ENCODE measurements at regions not wholly inside any gene's neighbourhood (a gene's known extent, or its start where the extent isn't known, plus 50 kb on each side); places are given as distances from the start of the nearest gene placed in this dataset.

- DNase-seq (ENCODE audit: low spot score in 2 of 2) = no peak
- FAIRE-seq = no peak
Observed at GRCh38 chr3:75983609-75984290, 198.4 kb upstream of the ZNF717 start.

- DNase-seq (ENCODE audit: low spot score in 2 of 2) = no peak
- FAIRE-seq = no peak
Observed at GRCh38 chr3:75985432-75985831, 200.1 kb upstream of the ZNF717 start.

GRCh38 chr3:76010252-76010651 lies 224.9 kb upstream of the ZNF717 start:
- FAIRE-seq (no peak), DNase-seq (ENCODE audit: low spot score in 2 of 2) (no peak)

- DNase-seq (ENCODE audit: low spot score in 2 of 2) (no peak), FAIRE-seq (no peak)
Observed at GRCh38 chr3:76011121-76011520, 225.8 kb upstream of the ZNF717 start.

GRCh38 chr3:76015496-76015895 lies 230.1 kb upstream of the ZNF717 start:
- FAIRE-seq (no peak), DNase-seq (ENCODE audit: low spot score in 2 of 2) (no peak)

GRCh38 chr3:76016111-76016510 lies 230.8 kb upstream of the ZNF717 start:
- FAIRE-seq (no peak), DNase-seq (ENCODE audit: low spot score in 2 of 2) (no peak)

- no peak for DNase-seq (ENCODE audit: low spot score in 2 of 2)
- no peak for FAIRE-seq
Observed at GRCh38 chr3:76016769-76017439, 231.6 kb upstream of the ZNF717 start.

GRCh38 chr3:76021376-76021775 lies 236.0 kb upstream of the ZNF717 start:
- no peak for FAIRE-seq
- DNase-seq (ENCODE audit: low spot score in 2 of 2) = no peak

- no peak for FAIRE-seq
- no peak for DNase-seq (ENCODE audit: low spot score in 2 of 2)
Observed at GRCh38 chr3:76024640-76025039, 239.3 kb upstream of the ZNF717 start.

- no peak for DNase-seq (ENCODE audit: low spot score in 2 of 2)
- FAIRE-seq = no peak
Observed at GRCh38 chr3:76025561-76025960, 240.2 kb upstream of the ZNF717 start.

- no peak for DNase-seq (ENCODE audit: low spot score in 2 of 2)
- no peak for FAIRE-seq
Observed at GRCh38 chr3:76026379-76026778, 241.0 kb upstream of the ZNF717 start.

- DNase-seq (ENCODE audit: low spot score in 2 of 2) (no peak), FAIRE-seq (no peak)
Observed at GRCh38 chr3:76028774-76029173, 243.4 kb upstream of the ZNF717 start.

- no peak for FAIRE-seq
- no peak for DNase-seq (ENCODE audit: low spot score in 2 of 2)
Observed at GRCh38 chr3:76034649-76035048, 249.3 kb upstream of the ZNF717 start.

- DNase-seq (ENCODE audit: low spot score in 2 of 2) (no peak), FAIRE-seq (no peak)
Observed at GRCh38 chr3:76035117-76035516, 249.8 kb upstream of the ZNF717 start.

- no peak for DNase-seq (ENCODE audit: low spot score in 2 of 2)
- no peak for FAIRE-seq
Observed at GRCh38 chr3:76038949-76039348, 253.6 kb upstream of the ZNF717 start.

- no peak for FAIRE-seq
- no peak for DNase-seq (ENCODE audit: low spot score in 2 of 2)
Observed at GRCh38 chr3:76039431-76039830, 254.1 kb upstream of the ZNF717 start.

GRCh38 chr3:76040946-76041345 lies 255.6 kb upstream of the ZNF717 start:
- FAIRE-seq (no peak), DNase-seq (ENCODE audit: low spot score in 2 of 2) (no peak)

GRCh38 chr3:76043746-76044145 lies 258.4 kb upstream of the ZNF717 start:
- no peak for FAIRE-seq
- no peak for DNase-seq (ENCODE audit: low spot score in 2 of 2)

- DNase-seq (ENCODE audit: low spot score in 2 of 2) (no peak), FAIRE-seq (peak; percentile 50)
Observed at GRCh38 chr3:76044601-76045600, 259.6 kb upstream of the ZNF717 start.

GRCh38 chr3:76047368-76047767 lies 262.0 kb upstream of the ZNF717 start:
- no peak for DNase-seq (ENCODE audit: low spot score in 2 of 2)
- no peak for FAIRE-seq

GRCh38 chr3:76049776-76050175 lies 264.4 kb upstream of the ZNF717 start:
- FAIRE-seq (no peak), DNase-seq (ENCODE audit: low spot score in 2 of 2) (no peak)

Measured in frontal cortex (tissue), 3 donors.